ENCODE measurements at regions not wholly inside any gene's neighbourhood (a gene's known extent, or its start where the extent isn't known, plus 50 kb on each side); places are given as distances from the start of the nearest gene placed in this dataset.
A peak's percentile ranks its signal among the peaks of the same experiment; 100 is the strongest.

- TF ChIP-seq CTCF (IDR thresholded peaks at IDR 0.05; ENCODE audit: unreplicated experiment in 3 of 3) = no peak
- no peak overlapping the region for H3K27ac Mint-ChIP-seq
- peaks cover 2% of the 10 kb centered on the region for H3K9me3 Mint-ChIP-seq
- no peaks in the 10 kb centered on the region for H3K4me1 Mint-ChIP-seq
- no peaks in the 10 kb centered on the region for H3K36me3 Mint-ChIP-seq (ENCODE audit: low read depth)
- no peak overlapping the region for H3K4me3 Mint-ChIP-seq
- H3K27me3 Mint-ChIP-seq (ENCODE audit: low read depth) = no peaks in the 10 kb centered on the region
These were observed 772.9 kb downstream of the SORCS3 start for GRCh38 chr10:105413997-105414396.

- Mint-ChIP-seq H3K4me1 (no peaks in the 10 kb centered on the region), H3K27ac (no peak overlapping the region), H3K27me3 (ENCODE audit: low read depth) (no peaks in the 10 kb centered on the region), H3K4me3 (no peak overlapping the region), H3K36me3 (ENCODE audit: low read depth) (no peaks in the 10 kb centered on the region), H3K9me3 (peaks cover 2% of the 10 kb centered on the region)
- no peak for TF ChIP-seq CTCF (IDR thresholded peaks at IDR 0.05; ENCODE audit: unreplicated experiment in 3 of 3)
These were observed 768.3 kb downstream of the SORCS3 start for GRCh38 chr10:105409370-105409769.

- TF ChIP-seq CTCF (IDR thresholded peaks at IDR 0.05; ENCODE audit: unreplicated experiment in 3 of 3) = no peak
- Mint-ChIP-seq H3K36me3 (ENCODE audit: low read depth) (no peaks in the 10 kb centered on the region), H3K27ac (no peak overlapping the region), H3K4me3 (no peak overlapping the region), H3K4me1 (no peaks in the 10 kb centered on the region), H3K9me3 (no peaks in the 10 kb centered on the region), H3K27me3 (ENCODE audit: low read depth) (no peaks in the 10 kb centered on the region)
These were observed 765.4 kb downstream of the SORCS3 start for GRCh38 chr10:105406488-105406887.

- Mint-ChIP-seq H3K36me3 (ENCODE audit: low read depth) (no peaks in the 10 kb centered on the region), H3K27me3 (ENCODE audit: low read depth) (no peaks in the 10 kb centered on the region), H3K4me3 (no peak overlapping the region), H3K4me1 (peaks cover 5% of the 10 kb centered on the region), H3K27ac (peak overlapping the region in 1 of 3 experiments; percentile 46), H3K9me3 (no peaks in the 10 kb centered on the region)
- no peak for TF ChIP-seq CTCF (IDR thresholded peaks at IDR 0.05; ENCODE audit: unreplicated experiment in 3 of 3)
These were observed 757.1 kb downstream of the SORCS3 start for GRCh38 chr10:105398202-105398601.

- H3K27me3 Mint-ChIP-seq (ENCODE audit: low read depth) = no peaks in the 10 kb centered on the region
- no peaks in the 10 kb centered on the region for H3K9me3 Mint-ChIP-seq
- no peak for TF ChIP-seq CTCF (IDR thresholded peaks at IDR 0.05; ENCODE audit: unreplicated experiment in 3 of 3)
- H3K4me1 Mint-ChIP-seq = no peaks in the 10 kb centered on the region
- H3K27ac Mint-ChIP-seq = no peak overlapping the region
- no peaks in the 10 kb centered on the region for H3K36me3 Mint-ChIP-seq (ENCODE audit: low read depth)
- no peak overlapping the region for H3K4me3 Mint-ChIP-seq
These were observed 750.7 kb downstream of the SORCS3 start for GRCh38 chr10:105391670-105392351.

- H3K27me3 Mint-ChIP-seq (ENCODE audit: low read depth) = no peaks in the 10 kb centered on the region
- no peaks in the 10 kb centered on the region for H3K36me3 Mint-ChIP-seq (ENCODE audit: low read depth)
- TF ChIP-seq CTCF (IDR thresholded peaks at IDR 0.05; ENCODE audit: unreplicated experiment in 3 of 3) = no peak
- no peaks in the 10 kb centered on the region for H3K4me1 Mint-ChIP-seq
- H3K9me3 Mint-ChIP-seq = peaks cover 3% of the 10 kb centered on the region
- H3K27ac Mint-ChIP-seq = no peak overlapping the region
- no peak overlapping the region for H3K4me3 Mint-ChIP-seq
These were observed 746.9 kb downstream of the SORCS3 start for GRCh38 chr10:105387971-105388370.
